ENCODE measurements at regions not wholly inside any gene's neighbourhood (a gene's known extent, or its start where the extent isn't known, plus 50 kb on each side); places are given as distances from the start of the nearest gene placed in this dataset.

- H3K79me1 ChIP-seq (ENCODE audit: low read depth, low read length) = no peaks in the 10 kb centered on the region
- H3K18ac ChIP-seq (ENCODE audit: extremely low read depth, low read length) = no peak overlapping the region
- H3K4me3 ChIP-seq (ENCODE audit: extremely low read depth in 1 of 4, insufficient read depth in 2 of 4, low read depth in 3 of 4, low read length in 4 of 4) = no peak overlapping the region
- FAIRE-seq = no peak
- no peaks in the 10 kb centered on the region for H3K9me3 ChIP-seq (ENCODE audit: insufficient read depth in 2 of 2, low read depth in 1 of 2, low read length in 1 of 2)
- no peaks in the 10 kb centered on the region for H3K79me2 ChIP-seq (ENCODE audit: control insufficient read depth in 1 of 2, insufficient read depth in 2 of 2, low read length in 2 of 2)
- CTCF ChIA-PET (ENCODE audit: partially characterized antibody) = interaction anchor here (0.8 to 1.1 kb wide), 3 partner anchors 10 to 142 kb away, joined by 3 to 5 read pairs (median 3); no protein-coding TSS in a partner anchor
- no peaks in the 10 kb centered on the region for H3K23me2 ChIP-seq (ENCODE audit: low read depth, low read length)
- no peak overlapping the region for H3K23ac ChIP-seq (ENCODE audit: insufficient read length)
- H3K4me1 ChIP-seq (replicated peaks in 1 of 4; ENCODE audit: control insufficient read depth in 3 of 4, insufficient read depth in 4 of 4, low read length in 3 of 4) = peaks cover 0 to 7% (median 2%) of the 10 kb centered on the region in 4 experiments; a peak in 4 of 7 replicates
- TF ChIP-seq RBBP5 (IDR thresholded peaks at IDR 0.05; ENCODE audit: borderline replicate concordance, low read depth, low read length) = no peak
- no peak for TF ChIP-seq GTF2F1 (IDR thresholded peaks at IDR 0.05; ENCODE audit: borderline replicate concordance, low read depth, low read length)
- no peak for TF ChIP-seq CTBP2 (IDR thresholded peaks at IDR 0.05; ENCODE audit: borderline replicate concordance, insufficient read depth, insufficient read length, low read length)
- TF ChIP-seq KDM5A (IDR thresholded peaks at IDR 0.05; ENCODE audit: low read length) = no peak
- TF ChIP-seq TAF1 (IDR thresholded peaks at IDR 0.05; ENCODE audit: low read depth, low read length) = no peak
- TF ChIP-seq ZNF274 (IDR thresholded peaks at IDR 0.05; ENCODE audit: borderline replicate concordance, extremely low read depth, low read length) = no peak
- no peak for TF ChIP-seq CHD1 (IDR thresholded peaks at IDR 0.05; ENCODE audit: low read depth, low read length)
- TF ChIP-seq ASH2L (IDR thresholded peaks at IDR 0.05; ENCODE audit: low read length) = no peak
- H2AK5ac ChIP-seq (ENCODE audit: low read depth, low read length) = no peak overlapping the region
- POLR2A ChIA-PET (ENCODE audit: partially characterized antibody) = no interaction called here
- no peak overlapping the region for H2AFZ ChIP-seq (ENCODE audit: low read length)
- no peak overlapping the region for H3K14ac ChIP-seq (ENCODE audit: insufficient read length)
- no peak overlapping the region for H3K4me2 ChIP-seq (ENCODE audit: insufficient read depth in 1 of 2, low read depth in 2 of 2, low read length in 2 of 2)
- 79% methylated on average over 7 of the region's 7 CpGs; no CpG with 5 or more reads in 1 of the 2 experiments for WGBS, 2 experiments (ENCODE audit: extremely low coverage in 1 of 2, insufficient coverage in 1 of 2, insufficient read length in 1 of 2, insufficient replicate concordance in 2 of 2, low coverage in 1 of 2, low lambda C conversion rate in 2 of 2, missing lambda C conversion rate in 1 of 2)
- no peak overlapping the region for H4K5ac ChIP-seq (ENCODE audit: insufficient read length, low read depth, low read length)
- H3K56ac ChIP-seq (replicated peaks; ENCODE audit: insufficient read length, low read depth, low read length) = no peak overlapping the region
- no peaks in the 10 kb centered on the region for H4K20me1 ChIP-seq (replicated peaks in 1 of 2; ENCODE audit: control insufficient read depth in 1 of 2, insufficient read depth in 2 of 2, low read length in 2 of 2)
- H3K4ac ChIP-seq (replicated peaks; ENCODE audit: insufficient read length, low read depth, low read length) = no peak overlapping the region
- DNase-seq (ENCODE audit: low read depth in 1 of 2, low spot score in 2 of 2) = no peak
- no peak overlapping the region for H2BK120ac ChIP-seq (replicated peaks; ENCODE audit: low read depth, low read length)
- no peaks in the 10 kb centered on the region for H3K27me3 ChIP-seq (replicated peaks in 1 of 4; ENCODE audit: control insufficient read depth in 3 of 4, extremely low read depth in 1 of 4, insufficient read depth in 3 of 4, low read length in 3 of 4)
- H2BK20ac ChIP-seq (ENCODE audit: low read length) = no peak overlapping the region
- H3K36me3 ChIP-seq (ENCODE audit: control insufficient read depth in 2 of 4, insufficient read depth in 4 of 4, low read length in 3 of 4) = no peaks in the 10 kb centered on the region
- H2BK15ac ChIP-seq (ENCODE audit: low read length) = no peak overlapping the region
- H4K91ac ChIP-seq (replicated peaks; ENCODE audit: insufficient read length, low read length) = no peak overlapping the region
- no peak overlapping the region for H2BK5ac ChIP-seq (ENCODE audit: low read depth, low read length)
- no peak overlapping the region for H3K27ac ChIP-seq (ENCODE audit: low read depth, low read length)
- H3K9ac ChIP-seq (replicated peaks in 1 of 4; ENCODE audit: extremely low read depth in 1 of 4, low read depth in 3 of 4, low read length in 3 of 4) = no peak overlapping the region
- no peak overlapping the region for H2BK12ac ChIP-seq (ENCODE audit: low read depth, low read length)
- H4K8ac ChIP-seq (ENCODE audit: extremely low read depth, insufficient read depth, low read length) = no peak overlapping the region; the same call in 1 of the 2 replicates
Observed at GRCh38 chr4:8775121-8775520, 96.5 kb downstream of the HMX1 start.

Data from H1 (cell line).